PC-3 (cell line): ENCODE measurements at regions not wholly inside any gene's neighbourhood (a gene's known extent, or its start where the extent isn't known, plus 50 kb on each side); places are given as distances from the start of the nearest gene placed in this dataset.

Source experiments
- ATAC-seq: fragments of 200-7000 bp; cut with Tn5 transposase; 2 replicates; pipeline ENCODE4 v1.9.1; 2020; ENCODE audit warnings: mild to moderate bottlenecking, moderate library complexity
- BruUV-seq: library from RNA; stranded (reverse); fragments of 400-500 nt; replicated peaks from 2 replicates; lab custom pipeline; 2021; lab: Mats Ljungman, UMichigan
- CTCF ChIA-PET: fragments of 300-600 bp; sonication (Branson Sonifier 250); formaldehyde crosslinking; loops from one replicate; lab custom pipeline; 2022; ENCODE audit warnings: antibody characterized with exemption; lab: Charles Lee
- POLR2A ChIA-PET: fragments of 300-600 bp; sonication (Branson Sonifier 250); formaldehyde crosslinking; loops from one replicate; lab custom pipeline; 2022; ENCODE audit warnings: antibody characterized with exemption; ENCODE audit not compliant: unreplicated experiment; lab: Charles Lee
- DNase-seq: peaks from one replicate; pipeline ENCODE4 v3.0.0-alpha.2; 2015
- H2AFZ ChIP-seq: fragments of 300-600 bp; sonication (generic); 2 replicates; pipeline ENCODE4 v1.6.0; 2016; ENCODE audit warnings: antibody characterized with exemption, low read length
- H3F3A ChIP-seq: fragments of 300-600 bp; sonication (generic); one replicate; pipeline ENCODE4 v1.6.0; 2017; ENCODE audit warnings: antibody characterized with exemption, low read length, control low read depth, mild to moderate bottlenecking; ENCODE audit not compliant: unreplicated experiment
- H3K27ac ChIP-seq: fragments of 300-600 bp; sonication (generic); 2 replicates; pipeline ENCODE4 v1.5.1; 2016; ENCODE audit warnings: mild to moderate bottlenecking, low read length
- H3K27me3 ChIP-seq: fragments of 300-600 bp; sonication (generic); 2 replicates; pipeline ENCODE4 v1.6.1; 2016; ENCODE audit warnings: low read length, mixed read lengths
- H3K36me3 ChIP-seq: fragments of 300-600 bp; sonication (generic); 2 replicates; pipeline ENCODE4 v1.6.1; 2016; ENCODE audit warnings: low read depth, mixed run types, low read length, mixed read lengths
- H3K4me1 ChIP-seq: fragments of 300-600 bp; sonication (generic); 2 replicates; pipeline ENCODE4 v1.5.1; 2016; ENCODE audit warnings: low read length; ENCODE audit not compliant: insufficient read depth
- H3K4me2 ChIP-seq: fragments of 300-600 bp; sonication (generic); 2 replicates; pipeline ENCODE4 v1.6.0; 2016; ENCODE audit warnings: low read length
- H3K4me3 ChIP-seq: fragments of 300-600 bp; sonication (generic); 2 replicates; pipeline ENCODE4 v1.5.1; 2016; ENCODE audit warnings: mild to moderate bottlenecking, low read length, mixed read lengths
- H3K79me2 ChIP-seq: fragments of 300-600 bp; sonication (generic); 2 replicates; pipeline ENCODE4 v1.6.1; 2017; ENCODE audit warnings: low read length, mixed read lengths
- H3K9ac ChIP-seq: fragments of 300-600 bp; sonication (generic); 2 replicates; pipeline ENCODE4 v1.6.0; 2016; ENCODE audit warnings: mild to moderate bottlenecking, low read length
- H3K9me2 ChIP-seq: fragments of 300-600 bp; sonication (generic); replicated peaks from 2 replicates; pipeline ENCODE4 v1.6.1; 2016; ENCODE audit warnings: mixed run types, low read length, mixed read lengths
- H3K9me3 ChIP-seq: fragments of 300-600 bp; sonication (generic); 2 replicates; pipeline ENCODE4 v1.6.1; 2016; ENCODE audit warnings: low read length, mixed read lengths
- H4K20me1 ChIP-seq: fragments of 300-600 bp; sonication (generic); 2 replicates; pipeline ENCODE4 v1.6.1; 2016; ENCODE audit warnings: low read length, mixed read lengths
- CTCF ChIP-seq: fragments of 300-600 bp; sonication (generic); conservative IDR thresholded peaks from 2 replicates; pipeline ENCODE4 v1.5.1; 2017; ENCODE audit warnings: antibody characterized with exemption, low read depth, mild to moderate bottlenecking, low read length
- EZH2 ChIP-seq: fragments of 300-600 bp; sonication (generic); IDR thresholded peaks from one replicate; pipeline ENCODE4 v1.6.1; 2017; ENCODE audit warnings: antibody characterized with exemption, mild to moderate bottlenecking, low read length; ENCODE audit not compliant: unreplicated experiment
- EZH2phosphoT487 ChIP-seq: fragments of 300-600 bp; sonication (generic); IDR thresholded peaks from 2 replicates; pipeline ENCODE4 v1.6.1; 2018; ENCODE audit warnings: mild to moderate bottlenecking, antibody characterized with exemption, low read length, borderline replicate concordance
- intact Hi-C: fragments of 100-400 bp; cut with micrococcal nuclease; formaldehyde crosslinking; loops from 2 replicates; pipeline ENCODE4 v1.9.0; 2023

- POLR2A ChIA-PET: no interaction called here
- Histone ChIP-seq H3K4me2 (no peak overlapping the region), H4K20me1 (no peaks in the 10 kb centered on the region), H3K36me3 (no peaks in the 10 kb centered on the region), H2AFZ (no peak overlapping the region), H3K9me3 (no peaks in the 10 kb centered on the region), H3K27ac (no peak overlapping the region), H3F3A (no peaks in the 10 kb centered on the region), H3K79me2 (no peaks in the 10 kb centered on the region), H3K27me3 (no peaks in the 10 kb centered on the region), H3K9ac (no peak overlapping the region), H3K4me1 (no peaks in the 10 kb centered on the region), H3K9me2 (no peaks in the 10 kb centered on the region), H3K4me3 (no peak overlapping the region)
- DNase-seq (no peak), ATAC-seq (no peak)
- BruUV-seq: no TSS peak
- intact Hi-C loops: no loop called here
- CTCF ChIA-PET: no interaction called here
- TF ChIP-seq EZH2: no peak
- no peak for TF ChIP-seq EZH2phosphoT487
- TF ChIP-seq CTCF: no peak
Observed at GRCh38 chr10:113226831-113227445, 276.9 kb downstream of the TCF7L2 start.

GRCh38 chr10:113228530-113228929 is 278.5 kb downstream of the TCF7L2 start:
- no peaks in the 10 kb centered on the region for H4K20me1 ChIP-seq
- no peaks in the 10 kb centered on the region for H3K27me3 ChIP-seq
- ATAC-seq: no peak
- no peak overlapping the region for H3K4me2 ChIP-seq
- no TSS peak for BruUV-seq
- H3K9ac ChIP-seq: no peak overlapping the region
- no peaks in the 10 kb centered on the region for H3K36me3 ChIP-seq
- H3K27ac ChIP-seq: no peak overlapping the region
- H3K4me3 ChIP-seq: no peak overlapping the region
- H3K9me2 ChIP-seq: no peaks in the 10 kb centered on the region
- no peak overlapping the region for H2AFZ ChIP-seq
- H3K9me3 ChIP-seq: no peaks in the 10 kb centered on the region
- ChIA-PET CTCF (no interaction called here), POLR2A (no interaction called here)
- DNase-seq: no peak
- no peaks in the 10 kb centered on the region for H3F3A ChIP-seq
- H3K79me2 ChIP-seq: no peaks in the 10 kb centered on the region
- TF ChIP-seq EZH2: no peak
- TF ChIP-seq CTCF: no peak
- TF ChIP-seq EZH2phosphoT487: no peak
- no peaks in the 10 kb centered on the region for H3K4me1 ChIP-seq
- intact Hi-C loops: no loop called here

GRCh38 chr10:113230011-113230610 is 280.1 kb downstream of the TCF7L2 start:
- no peak overlapping the region for H2AFZ ChIP-seq
- no peaks in the 10 kb centered on the region for H3K36me3 ChIP-seq
- no peak overlapping the region for H3K27ac ChIP-seq
- H3K9ac ChIP-seq: no peak overlapping the region
- no TSS peak for BruUV-seq
- no peaks in the 10 kb centered on the region for H4K20me1 ChIP-seq
- ChIA-PET POLR2A (no interaction called here), CTCF (no interaction called here)
- H3K79me2 ChIP-seq: no peaks in the 10 kb centered on the region
- H3K27me3 ChIP-seq: no peaks in the 10 kb centered on the region
- H3F3A ChIP-seq: no peaks in the 10 kb centered on the region
- intact Hi-C loops: no loop called here
- TF ChIP-seq EZH2phosphoT487: no peak
- no peak for TF ChIP-seq CTCF
- TF ChIP-seq EZH2: no peak
- no peaks in the 10 kb centered on the region for H3K9me2 ChIP-seq
- ATAC-seq (no peak), DNase-seq (no peak)
- no peak overlapping the region for H3K4me2 ChIP-seq
- H3K9me3 ChIP-seq: no peaks in the 10 kb centered on the region
- H3K4me3 ChIP-seq: no peak overlapping the region
- H3K4me1 ChIP-seq: no peaks in the 10 kb centered on the region
